Loucy (cell line): ENCODE measurements at regions not wholly inside any gene's neighbourhood (a gene's known extent, or its start where the extent isn't known, plus 50 kb on each side); places are given as distances from the start of the nearest gene placed in this dataset.

Source experiments
- EZH2phosphoT487 ChIP-seq: fragments of 200-600 bp; IDR thresholded peaks from 2 replicates; pipeline ENCODE4 v1.6.1; 2018; ENCODE audit warnings: antibody characterized with exemption, mild to moderate bottlenecking, moderate library complexity, borderline replicate concordance
- TF ChIP-seq, protein P1 (sequence below): fragments of 200-600 bp; sonication (generic); conservative IDR thresholded peaks from 2 replicates; pipeline ENCODE4 v1.5.1; 2014; ENCODE audit warnings: mild to moderate bottlenecking, antibody characterized with exemption, low read length

GRCh38 chr9:88805217-88805943 lies 185.9 kb upstream of the S1PR3 start:
- TF ChIP-seq, protein P1, sequence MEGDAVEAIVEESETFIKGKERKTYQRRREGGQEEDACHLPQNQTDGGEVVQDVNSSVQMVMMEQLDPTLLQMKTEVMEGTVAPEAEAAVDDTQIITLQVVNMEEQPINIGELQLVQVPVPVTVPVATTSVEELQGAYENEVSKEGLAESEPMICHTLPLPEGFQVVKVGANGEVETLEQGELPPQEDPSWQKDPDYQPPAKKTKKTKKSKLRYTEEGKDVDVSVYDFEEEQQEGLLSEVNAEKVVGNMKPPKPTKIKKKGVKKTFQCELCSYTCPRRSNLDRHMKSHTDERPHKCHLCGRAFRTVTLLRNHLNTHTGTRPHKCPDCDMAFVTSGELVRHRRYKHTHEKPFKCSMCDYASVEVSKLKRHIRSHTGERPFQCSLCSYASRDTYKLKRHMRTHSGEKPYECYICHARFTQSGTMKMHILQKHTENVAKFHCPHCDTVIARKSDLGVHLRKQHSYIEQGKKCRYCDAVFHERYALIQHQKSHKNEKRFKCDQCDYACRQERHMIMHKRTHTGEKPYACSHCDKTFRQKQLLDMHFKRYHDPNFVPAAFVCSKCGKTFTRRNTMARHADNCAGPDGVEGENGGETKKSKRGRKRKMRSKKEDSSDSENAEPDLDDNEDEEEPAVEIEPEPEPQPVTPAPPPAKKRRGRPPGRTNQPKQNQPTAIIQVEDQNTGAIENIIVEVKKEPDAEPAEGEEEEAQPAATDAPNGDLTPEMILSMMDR, result no peak
- no peak for TF ChIP-seq EZH2phosphoT487
